ENCODE measurements at regions not wholly inside any gene's neighbourhood (a gene's known extent, or its start where the extent isn't known, plus 50 kb on each side); places are given as distances from the start of the nearest gene placed in this dataset.

GRCh38 chr9:556199-556598 is 285.3 kb upstream of the DMRT1 start:
- no peak for TF ChIP-seq POLR2AphosphoS5 (IDR thresholded peaks at IDR 0.05)
- no peak for TF ChIP-seq CTCF (IDR thresholded peaks at IDR 0.05)
- no peak for TF ChIP-seq POLR2A (IDR thresholded peaks at IDR 0.05)

Data from prostate gland (tissue), 2 donors.